Trophoblast cell (in vitro differentiated cells and primary cell): ENCODE measurements at regions not wholly inside any gene's neighbourhood (a gene's known extent, or its start where the extent isn't known, plus 50 kb on each side); places are given as distances from the start of the nearest gene placed in this dataset.

Experiments used
- DNase-seq, 2 donors: peaks; one replicate each; pipeline ENCODE4 v3.0.0-alpha.2; 2016
- H2AFZ ChIP-seq: 2 replicates; pipeline ENCODE4 v1.6.1; 2013; ENCODE audit warnings: low read length, moderate library complexity, mild to moderate bottlenecking; ENCODE audit not compliant: insufficient read depth, poor library complexity
- H2AK5ac ChIP-seq: 2 replicates; pipeline ENCODE4 v1.6.1; 2013; ENCODE audit warnings: mild to moderate bottlenecking, low read length
- H2BK120ac ChIP-seq: 2 replicates; pipeline ENCODE4 v1.6.1; 2013; ENCODE audit warnings: low read length, mild to moderate bottlenecking, moderate library complexity; ENCODE audit not compliant: insufficient read depth, poor library complexity
- H2BK12ac ChIP-seq: 2 replicates; pipeline ENCODE4 v1.6.1; 2013; ENCODE audit warnings: mild to moderate bottlenecking, low read length, moderate library complexity
- H2BK5ac ChIP-seq: 2 replicates; pipeline ENCODE4 v1.6.1; 2013; ENCODE audit warnings: low read length, low read depth, moderate library complexity, mild to moderate bottlenecking; ENCODE audit not compliant: poor library complexity
- H3K14ac ChIP-seq: 2 replicates; pipeline ENCODE4 v1.6.1; 2013; ENCODE audit warnings: mild to moderate bottlenecking, low read length
- H3K18ac ChIP-seq: 2 replicates; pipeline ENCODE4 v1.6.1; 2013; ENCODE audit warnings: mild to moderate bottlenecking, low read length
- H3K23ac ChIP-seq: 2 replicates; pipeline ENCODE4 v1.6.1; 2013; ENCODE audit warnings: low read length
- H3K27ac ChIP-seq: 2 replicates; pipeline ENCODE4 v1.5.1; 2013; ENCODE audit warnings: low read depth, mild to moderate bottlenecking, inconsistent platforms, low read length, moderate library complexity
- H3K27me3 ChIP-seq: 2 replicates; pipeline ENCODE4 v1.6.1; 2013; ENCODE audit warnings: inconsistent platforms, mild to moderate bottlenecking, low read length, moderate library complexity; ENCODE audit not compliant: insufficient read depth
- H3K36me3 ChIP-seq, 2 experiments: 1 replicate in 1 of 2; 2 replicates in 1 of 2; pipeline ENCODE4 v1.6.1; 2013; ENCODE audit warnings: low read length in 2 of 2, mild to moderate bottlenecking in 2 of 2, moderate library complexity in 1 of 2; ENCODE audit not compliant: insufficient read depth in 2 of 2, control insufficient read depth in 1 of 2
- H3K4ac ChIP-seq: 2 replicates; pipeline ENCODE4 v1.6.1; 2013; ENCODE audit warnings: low read depth, mild to moderate bottlenecking, low read length, moderate library complexity
- H3K4me1 ChIP-seq, 2 experiments: 1 replicate in 1 of 2; 2 replicates in 1 of 2; pipeline ENCODE4 v1.6.1; 2013; ENCODE audit warnings: low read length in 2 of 2, mild to moderate bottlenecking in 2 of 2, moderate library complexity in 1 of 2; ENCODE audit not compliant: insufficient read depth in 2 of 2, control insufficient read depth in 1 of 2
- H3K4me2 ChIP-seq: 2 replicates; pipeline ENCODE4 v1.6.1; 2013; ENCODE audit warnings: inconsistent platforms, mild to moderate bottlenecking, low read length, moderate library complexity
- H3K4me3 ChIP-seq: 2 replicates; pipeline ENCODE4 v1.5.1; 2013; ENCODE audit warnings: mild to moderate bottlenecking, low read depth, low read length, inconsistent platforms
- H3K79me1 ChIP-seq: one replicate; pipeline ENCODE4 v1.6.1; 2013; ENCODE audit warnings: low read length
- H3K79me2 ChIP-seq: 2 replicates; pipeline ENCODE4 v1.6.1; 2013; ENCODE audit warnings: low read length, mild to moderate bottlenecking; ENCODE audit not compliant: control insufficient read depth, insufficient read depth, poor library complexity
- H3K9ac ChIP-seq: 2 replicates; pipeline ENCODE4 v1.6.1; 2013; ENCODE audit warnings: mild to moderate bottlenecking, low read length
- H3K9me3 ChIP-seq: 2 replicates; pipeline ENCODE4 v1.6.1; 2013; ENCODE audit warnings: low read depth, mild to moderate bottlenecking, control low read depth, inconsistent platforms, low read length; ENCODE audit not compliant: insufficient read depth
- H4K12ac ChIP-seq: 2 replicates; pipeline ENCODE4 v1.6.1; 2013; ENCODE audit warnings: low read depth, mild to moderate bottlenecking, low read length, moderate library complexity
- H4K8ac ChIP-seq: 2 replicates; pipeline ENCODE4 v1.6.1; 2013; ENCODE audit warnings: low read depth, mild to moderate bottlenecking, low read length, moderate library complexity
- H4K91ac ChIP-seq: one replicate; pipeline ENCODE4 v1.6.1; 2013; ENCODE audit warnings: low read depth, mild to moderate bottlenecking, low read length, moderate library complexity
- WGBS: extraction: QIAGEN DNeasy Blood & Tissue Kit; methylation state at CpG from one replicate; pipeline ENCODE4 v1.1.7; 2013; ENCODE audit warnings: missing lambda C conversion rate; ENCODE audit not compliant: insufficient read length, insufficient coverage; ENCODE audit errors: extremely low coverage; 5-methylcytosine and 5-hydroxymethylcytosine counted together

DNA sequence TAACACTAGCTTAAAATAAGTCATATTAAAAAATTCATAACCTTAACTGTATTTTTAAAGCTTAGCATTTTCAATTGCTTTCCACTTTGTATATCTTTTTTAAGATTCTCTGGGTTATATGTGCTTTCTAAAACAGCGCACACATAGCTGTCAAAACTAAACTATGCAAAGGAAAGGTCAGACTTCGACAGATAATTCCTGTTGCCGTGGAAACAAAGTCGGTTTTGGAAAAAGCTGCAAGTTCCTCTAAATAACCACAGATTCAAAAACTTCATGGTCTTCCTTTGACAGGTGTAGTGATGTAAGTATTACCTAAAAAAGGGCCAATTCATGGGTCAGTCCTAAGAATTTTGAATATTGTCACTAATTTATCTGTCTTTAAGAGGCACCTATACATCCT lies 249.6 kb upstream of the TFPI start:
- H3K36me3 ChIP-seq = no peaks in the 10 kb centered on the region
- H2AFZ ChIP-seq = no peak overlapping the region
- no peak overlapping the region for H2BK120ac ChIP-seq
- H3K4me2 ChIP-seq = no peak overlapping the region
- no peaks in the 10 kb centered on the region for H3K79me2 ChIP-seq
- H3K27me3 ChIP-seq = no peaks in the 10 kb centered on the region
- no peak overlapping the region for H3K9ac ChIP-seq
- H3K4me1 ChIP-seq = no peaks in the 10 kb centered on the region
- no peak overlapping the region for H3K23ac ChIP-seq
- H3K4me3 ChIP-seq = no peak overlapping the region
- H3K18ac ChIP-seq = no peak overlapping the region
- no peaks in the 10 kb centered on the region for H3K79me1 ChIP-seq
- H3K4ac ChIP-seq = no peak overlapping the region
- H3K27ac ChIP-seq = no peak overlapping the region
- H3K9me3 ChIP-seq = peaks cover 2% of the 10 kb centered on the region
- WGBS = no CpG with 5 or more reads among the region's 4 CpGs
- H2BK5ac ChIP-seq = no peak overlapping the region
- peak in 1 of 2 donors; percentile 69 for DNase-seq
- H2BK12ac ChIP-seq = no peak overlapping the region
- no peak overlapping the region for H4K12ac ChIP-seq
- no peak overlapping the region for H3K14ac ChIP-seq
- no peak overlapping the region for H4K8ac ChIP-seq
- no peak overlapping the region for H4K91ac ChIP-seq
- no peak overlapping the region for H2AK5ac ChIP-seq

DNA sequence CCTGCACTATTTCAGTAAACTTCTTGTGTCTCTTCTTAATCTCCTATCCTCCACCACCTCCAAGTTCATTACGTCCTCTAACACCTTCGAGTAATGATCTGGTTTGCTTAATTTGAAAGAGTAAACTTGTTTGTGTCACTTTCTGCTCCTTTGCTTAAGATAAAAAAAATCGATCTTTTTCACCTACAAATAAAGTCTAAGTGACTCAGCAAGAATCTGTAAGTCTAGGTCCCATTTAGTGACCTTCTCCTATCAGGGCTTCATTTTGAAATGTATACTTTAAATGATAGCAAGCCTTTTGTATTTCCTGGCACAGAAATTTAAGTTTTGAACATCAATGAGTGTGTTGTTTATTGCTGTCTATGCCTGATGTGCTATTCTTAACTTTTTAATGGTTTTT lies 260.9 kb upstream of the TFPI start:
- Histone ChIP-seq H4K12ac (no peak overlapping the region), H3K23ac (no peak overlapping the region), H4K91ac (no peak overlapping the region), H4K8ac (no peak overlapping the region), H3K27me3 (no peaks in the 10 kb centered on the region), H3K79me1 (no peaks in the 10 kb centered on the region), H3K14ac (no peak overlapping the region), H3K4me2 (no peak overlapping the region), H2BK12ac (no peak overlapping the region), H3K4ac (no peak overlapping the region), H2AK5ac (no peak overlapping the region), H3K4me1 (no peaks in the 10 kb centered on the region), H3K4me3 (no peak overlapping the region), H3K9ac (no peak overlapping the region), H3K36me3 (no peaks in the 10 kb centered on the region), H3K9me3 (peaks cover 4% of the 10 kb centered on the region), H2BK5ac (no peak overlapping the region), H3K18ac (no peak overlapping the region), H2AFZ (no peak overlapping the region), H3K27ac (no peak overlapping the region), H2BK120ac (no peak overlapping the region), H3K79me2 (no peaks in the 10 kb centered on the region)
- DNase-seq = no peak
- WGBS = no CpG with 5 or more reads among the region's 3 CpGs

DNA sequence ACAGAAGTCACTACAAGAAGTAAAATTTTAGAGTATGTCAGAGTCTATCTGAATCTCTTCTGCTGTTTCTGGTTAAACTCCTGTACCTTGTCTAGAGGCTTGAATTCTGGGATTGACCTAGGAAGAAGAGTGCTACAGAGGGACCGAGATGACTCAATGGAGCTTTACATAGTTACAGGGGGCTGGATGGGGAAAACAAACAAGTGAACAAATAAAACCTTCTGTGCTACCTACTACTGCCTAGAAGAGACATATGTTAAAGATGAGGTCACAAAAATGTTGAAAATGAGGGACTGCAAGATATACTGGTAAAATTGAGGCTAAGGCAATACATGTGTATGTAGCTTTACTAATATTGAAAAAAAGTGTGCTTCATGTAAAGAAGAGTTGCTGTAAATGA lies 265.4 kb upstream of the TFPI start:
- Histone ChIP-seq H3K9ac (no peak overlapping the region), H2BK5ac (no peak overlapping the region), H3K18ac (no peak overlapping the region), H3K23ac (no peak overlapping the region), H3K9me3 (peaks cover 4% of the 10 kb centered on the region), H2AFZ (no peak overlapping the region), H2BK12ac (no peak overlapping the region), H3K14ac (no peak overlapping the region), H3K79me2 (no peaks in the 10 kb centered on the region), H2BK120ac (no peak overlapping the region), H3K27ac (no peak overlapping the region), H3K79me1 (no peaks in the 10 kb centered on the region), H3K4me2 (no peak overlapping the region), H4K8ac (no peak overlapping the region), H4K91ac (no peak overlapping the region), H3K4me3 (no peak overlapping the region), H4K12ac (no peak overlapping the region), H2AK5ac (no peak overlapping the region), H3K4me1 (no peaks in the 10 kb centered on the region), H3K27me3 (no peaks in the 10 kb centered on the region), H3K4ac (no peak overlapping the region), H3K36me3 (no peaks in the 10 kb centered on the region)
- peak; percentile 76 to 89 for DNase-seq
- WGBS = no CpG with 5 or more reads among the region's 1 CpG

DNA sequence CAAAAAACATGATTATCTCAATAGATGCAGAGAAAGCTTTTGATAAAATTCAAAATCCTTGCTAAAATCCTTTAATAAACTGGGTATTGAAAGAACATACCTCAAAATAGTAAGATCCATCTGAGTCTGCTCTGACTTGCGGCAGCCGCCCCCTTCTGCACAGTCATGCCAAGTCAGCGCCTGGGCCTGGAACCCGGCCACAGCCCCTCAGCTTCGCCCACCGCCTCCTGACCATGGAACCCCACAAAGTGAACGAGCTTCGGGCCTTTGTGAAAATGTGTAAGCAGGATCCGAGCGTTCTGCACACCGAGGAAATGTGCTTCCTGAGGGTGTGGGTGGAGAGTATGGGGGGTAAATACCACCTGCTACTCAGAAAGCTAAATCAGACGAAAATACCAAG lies 270.9 kb upstream of the TFPI start:
- Histone ChIP-seq H4K12ac (no peak overlapping the region), H3K23ac (no peak overlapping the region), H3K9ac (no peak overlapping the region), H3K9me3 (no peaks in the 10 kb centered on the region), H3K4me3 (no peak overlapping the region), H3K79me1 (no peaks in the 10 kb centered on the region), H2AFZ (no peak overlapping the region), H2AK5ac (no peak overlapping the region), H3K18ac (no peak overlapping the region), H3K36me3 (no peaks in the 10 kb centered on the region), H3K27ac (no peak overlapping the region), H4K91ac (no peak overlapping the region), H3K4me1 (peaks cover 2% of the 10 kb centered on the region in 2 experiments), H3K79me2 (no peaks in the 10 kb centered on the region), H3K14ac (no peak overlapping the region), H3K4me2 (no peak overlapping the region), H4K8ac (no peak overlapping the region), H3K27me3 (no peaks in the 10 kb centered on the region), H2BK5ac (no peak overlapping the region), H2BK12ac (no peak overlapping the region), H2BK120ac (no peak overlapping the region), H3K4ac (no peak overlapping the region)
- DNase-seq = no peak
- WGBS = no CpG with 5 or more reads among the region's 12 CpGs
